Cardiac muscle cell (in vitro differentiated cells and primary cell): ENCODE measurements at regions not wholly inside any gene's neighbourhood (a gene's known extent, or its start where the extent isn't known, plus 50 kb on each side); places are given as distances from the start of the nearest gene placed in this dataset.
A peak's percentile ranks its signal among the peaks of the same experiment; 100 is the strongest.

Experiments
- DNase-seq, 2 donors: peaks; one replicate each; pipeline versions ENCODE4 v3.0.0 to v3.0.0-alpha.2; 2010 to 2017; ENCODE audit warnings: low read depth in 1 of 2, low spot score in 1 of 2
- H3K27ac ChIP-seq: fragments of 200-600 bp; sonication (generic); 2 replicates; pipeline ENCODE4 v1.5.1; 2016
- H3K27me3 ChIP-seq: fragments of 200-600 bp; sonication (generic); 2 replicates; pipeline ENCODE4 v1.6.0; 2016; ENCODE audit warnings: control low read depth
- H3K36me3 ChIP-seq: fragments of 200-600 bp; sonication (generic); 2 replicates; pipeline ENCODE4 v1.5.1; 2016; ENCODE audit warnings: control low read depth
- H3K4me1 ChIP-seq: fragments of 200-600 bp; sonication (generic); 2 replicates; pipeline ENCODE4 v1.8.1; 2017; ENCODE audit warnings: low read depth, mild to moderate bottlenecking, mixed run types
- H3K4me3 ChIP-seq: fragments of 200-600 bp; sonication (generic); 2 replicates; pipeline ENCODE4 v1.5.1; 2016; ENCODE audit warnings: mild to moderate bottlenecking
- H3K9me3 ChIP-seq: fragments of 200-600 bp; sonication (generic); 2 replicates; pipeline ENCODE4 v1.5.1; 2017; ENCODE audit warnings: low read depth, mild to moderate bottlenecking, control low read depth
- TF ChIP-seq, protein P1 (sequence below): IDR thresholded peaks from 2 replicates; pipeline ENCODE4 v1.5.1; 2012; ENCODE audit warnings: low read depth, mild to moderate bottlenecking, low read length

DNA sequence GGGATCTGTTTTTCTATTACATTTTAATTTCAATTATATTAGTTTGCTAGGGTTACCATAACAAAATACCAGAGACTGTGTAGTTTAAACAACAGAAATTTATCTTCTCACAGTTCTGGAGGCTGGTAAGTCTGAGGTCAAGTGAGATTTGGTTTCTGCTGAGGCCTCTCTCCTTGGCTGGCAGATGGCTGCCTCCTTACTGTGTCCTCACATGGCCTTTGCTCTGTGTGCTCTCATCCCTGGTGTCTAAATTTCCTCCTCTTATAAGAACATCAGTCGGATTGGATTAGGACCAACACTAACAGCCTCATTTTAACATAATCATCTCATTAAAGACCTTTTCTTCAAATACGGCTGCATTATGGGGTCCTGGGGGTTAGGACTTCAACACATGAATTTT lies 195.2 kb upstream of the CHODL start:
- H3K9me3 ChIP-seq: no peaks in the 10 kb centered on the region
- DNase-seq: no peak
- H3K27ac ChIP-seq: no peak overlapping the region
- H3K27me3 ChIP-seq: no peaks in the 10 kb centered on the region
- H3K4me1 ChIP-seq: no peaks in the 10 kb centered on the region
- no peak overlapping the region for H3K4me3 ChIP-seq
- TF ChIP-seq, protein P1, sequence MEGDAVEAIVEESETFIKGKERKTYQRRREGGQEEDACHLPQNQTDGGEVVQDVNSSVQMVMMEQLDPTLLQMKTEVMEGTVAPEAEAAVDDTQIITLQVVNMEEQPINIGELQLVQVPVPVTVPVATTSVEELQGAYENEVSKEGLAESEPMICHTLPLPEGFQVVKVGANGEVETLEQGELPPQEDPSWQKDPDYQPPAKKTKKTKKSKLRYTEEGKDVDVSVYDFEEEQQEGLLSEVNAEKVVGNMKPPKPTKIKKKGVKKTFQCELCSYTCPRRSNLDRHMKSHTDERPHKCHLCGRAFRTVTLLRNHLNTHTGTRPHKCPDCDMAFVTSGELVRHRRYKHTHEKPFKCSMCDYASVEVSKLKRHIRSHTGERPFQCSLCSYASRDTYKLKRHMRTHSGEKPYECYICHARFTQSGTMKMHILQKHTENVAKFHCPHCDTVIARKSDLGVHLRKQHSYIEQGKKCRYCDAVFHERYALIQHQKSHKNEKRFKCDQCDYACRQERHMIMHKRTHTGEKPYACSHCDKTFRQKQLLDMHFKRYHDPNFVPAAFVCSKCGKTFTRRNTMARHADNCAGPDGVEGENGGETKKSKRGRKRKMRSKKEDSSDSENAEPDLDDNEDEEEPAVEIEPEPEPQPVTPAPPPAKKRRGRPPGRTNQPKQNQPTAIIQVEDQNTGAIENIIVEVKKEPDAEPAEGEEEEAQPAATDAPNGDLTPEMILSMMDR: no peak
- no peaks in the 10 kb centered on the region for H3K36me3 ChIP-seq

DNA sequence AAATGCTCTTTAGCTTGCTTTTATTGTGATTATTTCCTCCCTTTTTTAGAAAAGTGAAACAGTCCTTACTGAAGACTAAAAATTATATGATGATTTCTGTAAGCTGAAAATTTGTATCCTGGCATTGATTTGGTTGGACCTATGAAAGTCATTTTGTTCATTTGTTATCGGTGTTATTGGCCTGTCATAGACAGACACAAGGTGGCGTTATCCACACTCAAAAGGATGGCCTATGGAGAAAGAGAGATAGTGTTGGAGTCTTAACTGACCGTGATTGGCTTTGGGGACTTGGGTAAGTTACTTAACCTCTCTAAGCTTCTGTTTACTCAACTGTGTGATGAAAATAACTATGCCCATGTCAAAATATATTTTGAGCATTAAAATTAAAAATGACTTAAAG lies 203.6 kb upstream of the CHODL start:
- no peaks in the 10 kb centered on the region for H3K36me3 ChIP-seq
- no peaks in the 10 kb centered on the region for H3K9me3 ChIP-seq
- H3K4me3 ChIP-seq: no peak overlapping the region
- H3K27me3 ChIP-seq: no peaks in the 10 kb centered on the region
- TF ChIP-seq, protein P1: peak; percentile 14
- H3K4me1 ChIP-seq: no peaks in the 10 kb centered on the region
- DNase-seq: peak; percentile 8 to 56
- no peak overlapping the region for H3K27ac ChIP-seq

GRCh38 chr21:18030248-18030647 lies 211.1 kb upstream of the C21orf91 start:
- Histone ChIP-seq H3K9me3 (no peaks in the 10 kb centered on the region), H3K4me1 (no peaks in the 10 kb centered on the region), H3K27ac (no peak overlapping the region), H3K27me3 (no peaks in the 10 kb centered on the region), H3K4me3 (no peak overlapping the region), H3K36me3 (no peaks in the 10 kb centered on the region)
- TF ChIP-seq, protein P1: no peak
- DNase-seq: no peak

GRCh38 chr21:18026359-18026758 lies 207.2 kb upstream of the C21orf91 start:
- TF ChIP-seq, protein P1: no peak
- H3K4me3 ChIP-seq: no peak overlapping the region
- no peaks in the 10 kb centered on the region for H3K4me1 ChIP-seq
- no peak for DNase-seq
- H3K9me3 ChIP-seq: no peaks in the 10 kb centered on the region
- H3K27ac ChIP-seq: no peak overlapping the region
- H3K27me3 ChIP-seq: no peaks in the 10 kb centered on the region
- H3K36me3 ChIP-seq: no peaks in the 10 kb centered on the region

DNA sequence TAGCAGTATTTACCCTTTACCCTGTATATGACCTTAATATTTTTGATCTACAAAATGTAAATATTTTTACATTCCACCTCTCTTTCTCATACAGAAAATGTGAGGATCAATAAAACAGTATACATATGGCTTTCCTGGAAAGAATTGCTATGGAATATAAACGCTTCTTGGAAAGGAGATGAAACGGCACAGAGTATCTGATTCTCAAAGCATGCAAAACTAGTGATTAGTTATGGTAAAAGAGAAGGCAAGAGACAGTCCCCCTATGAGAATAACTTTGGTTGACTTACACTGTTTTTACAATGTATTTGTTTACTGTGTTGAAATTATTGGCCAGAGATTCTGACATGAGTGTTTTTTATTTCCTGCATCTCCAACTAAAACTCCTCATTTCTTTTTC lies 204.6 kb upstream of the C21orf91 start:
- Histone ChIP-seq H3K27me3 (no peaks in the 10 kb centered on the region), H3K4me1 (no peaks in the 10 kb centered on the region), H3K27ac (no peak overlapping the region), H3K9me3 (no peaks in the 10 kb centered on the region), H3K36me3 (no peaks in the 10 kb centered on the region), H3K4me3 (no peak overlapping the region)
- TF ChIP-seq, protein P1: no peak
- no peak for DNase-seq

GRCh38 chr21:18023157-18023556 lies 204.0 kb upstream of the C21orf91 start:
- no peaks in the 10 kb centered on the region for H3K4me1 ChIP-seq
- no peak for DNase-seq
- no peaks in the 10 kb centered on the region for H3K27me3 ChIP-seq
- H3K27ac ChIP-seq: no peak overlapping the region
- no peaks in the 10 kb centered on the region for H3K36me3 ChIP-seq
- TF ChIP-seq, protein P1: no peak
- H3K4me3 ChIP-seq: no peak overlapping the region
- no peaks in the 10 kb centered on the region for H3K9me3 ChIP-seq
